ENCODE measurements at regions not wholly inside any gene's neighbourhood (a gene's known extent, or its start where the extent isn't known, plus 50 kb on each side); places are given as distances from the start of the nearest gene placed in this dataset.

DNA sequence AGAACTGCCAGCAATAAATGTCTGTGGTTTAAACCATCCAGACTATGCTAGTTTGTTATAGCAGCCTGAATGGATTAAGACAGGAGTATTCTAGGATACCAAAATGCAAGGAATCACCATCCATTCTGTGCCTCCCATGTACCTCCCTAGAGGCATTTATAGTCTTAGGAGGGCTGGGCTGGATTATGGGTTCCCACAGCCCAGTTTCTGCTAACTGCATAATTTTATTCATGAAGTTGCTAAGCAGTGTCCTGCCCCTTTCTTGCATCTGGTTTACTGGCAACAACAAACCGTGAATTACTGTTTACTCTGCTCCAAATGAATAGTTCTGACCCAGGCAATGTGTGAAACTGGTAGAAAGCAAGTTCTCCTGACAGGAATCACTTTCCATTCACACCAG is 67.1 kb upstream of the PRKX start:
- H3K9me3 ChIP-seq: no peaks in the 10 kb centered on the region
- H3K4me2 ChIP-seq: no peak overlapping the region
- no peaks in the 10 kb centered on the region for H3K36me3 ChIP-seq (replicated peaks in 1 of 2; ENCODE audit: control insufficient read depth in 1 of 2, insufficient read depth in 2 of 2, low read length in 1 of 2)
- 0% methylated on average over 1 of the region's 1 CpG for WGBS (ENCODE audit: low lambda C conversion rate)
- POLR2A ChIA-PET: no interaction called here
- H3K9me2 ChIP-seq: no peaks in the 10 kb centered on the region
- TF ChIP-seq, protein P1, sequence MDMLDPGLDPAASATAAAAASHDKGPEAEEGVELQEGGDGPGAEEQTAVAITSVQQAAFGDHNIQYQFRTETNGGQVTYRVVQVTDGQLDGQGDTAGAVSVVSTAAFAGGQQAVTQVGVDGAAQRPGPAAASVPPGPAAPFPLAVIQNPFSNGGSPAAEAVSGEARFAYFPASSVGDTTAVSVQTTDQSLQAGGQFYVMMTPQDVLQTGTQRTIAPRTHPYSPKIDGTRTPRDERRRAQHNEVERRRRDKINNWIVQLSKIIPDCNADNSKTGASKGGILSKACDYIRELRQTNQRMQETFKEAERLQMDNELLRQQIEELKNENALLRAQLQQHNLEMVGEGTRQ (IDR thresholded peaks at IDR 0.05; ENCODE audit: borderline replicate concordance, low read depth, low read length): no peak
- TF ChIP-seq ELF1 (IDR thresholded peaks at IDR 0.05) (no peak), RAD21 (IDR thresholded peaks at IDR 0.05; ENCODE audit: low read length) (no peak), EP300 (IDR thresholded peaks at IDR 0.05; ENCODE audit: borderline replicate concordance in 1 of 2, low read depth in 1 of 2, low read length in 1 of 2) (no peak), RFX5 (IDR thresholded peaks at IDR 0.05; ENCODE audit: low read length) (no peak), TCF12 (IDR thresholded peaks at IDR 0.05) (no peak), GABPA (IDR thresholded peaks at IDR 0.05; ENCODE audit: low read depth) (no peak), TEAD4 (IDR thresholded peaks at IDR 0.05; ENCODE audit: borderline replicate concordance, insufficient read depth) (no peak)
- TF ChIP-seq, protein P2, sequence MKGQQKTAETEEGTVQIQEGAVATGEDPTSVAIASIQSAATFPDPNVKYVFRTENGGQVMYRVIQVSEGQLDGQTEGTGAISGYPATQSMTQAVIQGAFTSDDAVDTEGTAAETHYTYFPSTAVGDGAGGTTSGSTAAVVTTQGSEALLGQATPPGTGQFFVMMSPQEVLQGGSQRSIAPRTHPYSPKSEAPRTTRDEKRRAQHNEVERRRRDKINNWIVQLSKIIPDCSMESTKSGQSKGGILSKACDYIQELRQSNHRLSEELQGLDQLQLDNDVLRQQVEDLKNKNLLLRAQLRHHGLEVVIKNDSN (IDR thresholded peaks at IDR 0.05; ENCODE audit: borderline replicate concordance, low read depth): no peak
- no peaks in the 10 kb centered on the region for H3K4me1 ChIP-seq (ENCODE audit: control insufficient read depth in 1 of 2, insufficient read depth in 2 of 2, low read depth in 1 of 2, low read length in 1 of 2)
- DNase-seq: no peak
- CTCF ChIA-PET: no interaction called here
- no peak overlapping the region for H3K27ac ChIP-seq (ENCODE audit: low read depth in 2 of 2, low read length in 1 of 2)
- H3K4me3 ChIP-seq (ENCODE audit: low read depth in 2 of 2, low read length in 1 of 2): no peak overlapping the region
- H4K20me1 ChIP-seq (ENCODE audit: insufficient read depth): no peaks in the 10 kb centered on the region
- no peak overlapping the region for H3K9ac ChIP-seq
- H3F3A ChIP-seq (replicated peaks; ENCODE audit: insufficient read depth): no peaks in the 10 kb centered on the region
- H3K27me3 ChIP-seq (ENCODE audit: insufficient read depth): no peaks in the 10 kb centered on the region; the same call in 1 of the 2 replicates
- no peak overlapping the region for H2AFZ ChIP-seq (ENCODE audit: low read depth)
- no peaks in the 10 kb centered on the region for H3K79me2 ChIP-seq (ENCODE audit: insufficient read depth)

DNA sequence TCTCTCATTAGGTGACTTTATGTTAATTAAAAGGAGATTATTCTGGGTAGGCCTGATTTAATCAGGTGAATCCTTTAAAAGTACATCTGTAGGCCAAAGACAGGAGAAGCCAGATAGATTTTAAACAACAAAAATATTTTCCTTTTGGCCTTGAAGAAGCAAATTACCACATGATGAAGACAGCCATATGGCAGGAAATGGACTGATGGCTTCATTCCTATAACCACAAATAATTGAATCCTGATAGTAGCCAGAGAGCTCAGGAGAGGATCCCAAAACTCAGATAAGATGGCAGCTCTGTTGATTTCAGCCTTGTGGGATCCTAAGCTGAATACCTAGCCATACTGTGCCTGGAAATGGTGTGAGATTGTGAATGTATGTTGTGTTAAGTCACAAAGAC is 66.1 kb upstream of the PRKX start:
- no peaks in the 10 kb centered on the region for H3K4me1 ChIP-seq (ENCODE audit: control insufficient read depth in 1 of 2, insufficient read depth in 2 of 2, low read depth in 1 of 2, low read length in 1 of 2)
- no peaks in the 10 kb centered on the region for H3F3A ChIP-seq (replicated peaks; ENCODE audit: insufficient read depth)
- no peaks in the 10 kb centered on the region for H3K79me2 ChIP-seq (ENCODE audit: insufficient read depth)
- no peaks in the 10 kb centered on the region for H4K20me1 ChIP-seq (ENCODE audit: insufficient read depth)
- no peaks in the 10 kb centered on the region for H3K9me2 ChIP-seq
- no peak overlapping the region for H3K9ac ChIP-seq
- TF ChIP-seq, protein P3, sequence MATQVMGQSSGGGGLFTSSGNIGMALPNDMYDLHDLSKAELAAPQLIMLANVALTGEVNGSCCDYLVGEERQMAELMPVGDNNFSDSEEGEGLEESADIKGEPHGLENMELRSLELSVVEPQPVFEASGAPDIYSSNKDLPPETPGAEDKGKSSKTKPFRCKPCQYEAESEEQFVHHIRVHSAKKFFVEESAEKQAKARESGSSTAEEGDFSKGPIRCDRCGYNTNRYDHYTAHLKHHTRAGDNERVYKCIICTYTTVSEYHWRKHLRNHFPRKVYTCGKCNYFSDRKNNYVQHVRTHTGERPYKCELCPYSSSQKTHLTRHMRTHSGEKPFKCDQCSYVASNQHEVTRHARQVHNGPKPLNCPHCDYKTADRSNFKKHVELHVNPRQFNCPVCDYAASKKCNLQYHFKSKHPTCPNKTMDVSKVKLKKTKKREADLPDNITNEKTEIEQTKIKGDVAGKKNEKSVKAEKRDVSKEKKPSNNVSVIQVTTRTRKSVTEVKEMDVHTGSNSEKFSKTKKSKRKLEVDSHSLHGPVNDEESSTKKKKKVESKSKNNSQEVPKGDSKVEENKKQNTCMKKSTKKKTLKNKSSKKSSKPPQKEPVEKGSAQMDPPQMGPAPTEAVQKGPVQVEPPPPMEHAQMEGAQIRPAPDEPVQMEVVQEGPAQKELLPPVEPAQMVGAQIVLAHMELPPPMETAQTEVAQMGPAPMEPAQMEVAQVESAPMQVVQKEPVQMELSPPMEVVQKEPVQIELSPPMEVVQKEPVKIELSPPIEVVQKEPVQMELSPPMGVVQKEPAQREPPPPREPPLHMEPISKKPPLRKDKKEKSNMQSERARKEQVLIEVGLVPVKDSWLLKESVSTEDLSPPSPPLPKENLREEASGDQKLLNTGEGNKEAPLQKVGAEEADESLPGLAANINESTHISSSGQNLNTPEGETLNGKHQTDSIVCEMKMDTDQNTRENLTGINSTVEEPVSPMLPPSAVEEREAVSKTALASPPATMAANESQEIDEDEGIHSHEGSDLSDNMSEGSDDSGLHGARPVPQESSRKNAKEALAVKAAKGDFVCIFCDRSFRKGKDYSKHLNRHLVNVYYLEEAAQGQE (IDR thresholded peaks at IDR 0.05; ENCODE audit: low read depth, low read length): no peak
- TF ChIP-seq CHD2 (IDR thresholded peaks at IDR 0.05; ENCODE audit: low read length, partially characterized antibody) (no peak), RFX5 (IDR thresholded peaks at IDR 0.05; ENCODE audit: low read length) (no peak), RCOR1 (IDR thresholded peaks at IDR 0.05; ENCODE audit: low read length) (no peak), JUND (IDR thresholded peaks at IDR 0.05) (no peak), MEF2A (IDR thresholded peaks at IDR 0.05; ENCODE audit: borderline replicate concordance, low read depth) (no peak), NFIC (IDR thresholded peaks at IDR 0.05; ENCODE audit: borderline replicate concordance) (no peak), YY1 (IDR thresholded peaks at IDR 0.05; ENCODE audit: low read depth) (no peak), RXRA (IDR thresholded peaks at IDR 0.05; ENCODE audit: borderline replicate concordance, low read depth) (no peak), ELF1 (IDR thresholded peaks at IDR 0.05) (no peak), EZH2phosphoT487 (IDR thresholded peaks at IDR 0.05; ENCODE audit: borderline replicate concordance, low read depth) (no peak)
- TF ChIP-seq, protein P4, sequence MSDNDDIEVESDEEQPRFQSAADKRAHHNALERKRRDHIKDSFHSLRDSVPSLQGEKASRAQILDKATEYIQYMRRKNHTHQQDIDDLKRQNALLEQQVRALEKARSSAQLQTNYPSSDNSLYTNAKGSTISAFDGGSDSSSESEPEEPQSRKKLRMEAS (IDR thresholded peaks at IDR 0.05; ENCODE audit: low read depth): no peak
- POLR2A ChIA-PET: no interaction called here
- H3K27ac ChIP-seq (ENCODE audit: low read depth in 2 of 2, low read length in 1 of 2): no peak overlapping the region
- H2AFZ ChIP-seq (ENCODE audit: low read depth): no peak overlapping the region
- H3K36me3 ChIP-seq (replicated peaks in 1 of 2; ENCODE audit: control insufficient read depth in 1 of 2, insufficient read depth in 2 of 2, low read length in 1 of 2): no peaks in the 10 kb centered on the region
- no peak overlapping the region for H3K4me2 ChIP-seq
- CTCF ChIA-PET: no interaction called here
- no peak for DNase-seq
- no peaks in the 10 kb centered on the region for H3K9me3 ChIP-seq
- no peak overlapping the region for H3K4me3 ChIP-seq (ENCODE audit: low read depth in 2 of 2, low read length in 1 of 2)
- no peaks in the 10 kb centered on the region; the same call in 1 of the 2 replicates for H3K27me3 ChIP-seq (ENCODE audit: insufficient read depth)

All from SK-N-SH (cell line).